ENCODE measurements at regions not wholly inside any gene's neighbourhood (a gene's known extent, or its start where the extent isn't known, plus 50 kb on each side); places are given as distances from the start of the nearest gene placed in this dataset.

GRCh38 chr2:136259551-136259950, 141.6 kb upstream of the CXCR4 start:
- DNase-seq: no peak

- DNase-seq: no peak
Measured at GRCh38 chr2:136257893-136258292, 139.9 kb upstream of the CXCR4 start.

- DNase-seq: no peak
Measured at GRCh38 chr2:136255648-136256461, 137.9 kb upstream of the CXCR4 start.

GRCh38 chr2:136255127-136255526, 137.2 kb upstream of the CXCR4 start:
- no peak for DNase-seq

- no peak for DNase-seq
Measured at GRCh38 chr2:136254681-136255080, 136.7 kb upstream of the CXCR4 start.

GRCh38 chr2:136253288-136254004, 135.5 kb upstream of the CXCR4 start:
- DNase-seq: no peak

- no peak for DNase-seq
Measured at GRCh38 chr2:136251885-136252585, 134.1 kb upstream of the CXCR4 start.

- no peak for DNase-seq
Measured at GRCh38 chr2:136251197-136251884, 133.4 kb upstream of the CXCR4 start.

GRCh38 chr2:136250131-136250530, 132.2 kb upstream of the CXCR4 start:
- no peak for DNase-seq

- DNase-seq: no peak
Measured at GRCh38 chr2:136248907-136249306, 131.0 kb upstream of the CXCR4 start.

GRCh38 chr2:136248242-136248641, 130.3 kb upstream of the CXCR4 start:
- DNase-seq: no peak

GRCh38 chr2:136247204-136247950, 129.4 kb upstream of the CXCR4 start:
- no peak for DNase-seq

GRCh38 chr2:136246086-136246669, 128.2 kb upstream of the CXCR4 start:
- no peak for DNase-seq

- DNase-seq: no peak
Measured at GRCh38 chr2:136245211-136245610, 127.3 kb upstream of the CXCR4 start.

- DNase-seq: no peak
Measured at GRCh38 chr2:136244536-136244885, 126.6 kb upstream of the CXCR4 start.

GRCh38 chr2:136243638-136244535, 125.9 kb upstream of the CXCR4 start:
- no peak for DNase-seq

- DNase-seq: no peak
Measured at GRCh38 chr2:136242687-136243277, 124.8 kb upstream of the CXCR4 start.

- DNase-seq: no peak
Measured at GRCh38 chr2:136242100-136242499, 124.2 kb upstream of the CXCR4 start.

- no peak for DNase-seq
Measured at GRCh38 chr2:136239079-136239685, 121.2 kb upstream of the CXCR4 start.

All from NCI-H1105 treated with DMSO at 0.1 percent for 48 hours (cell line).